ENCODE measurements at regions not wholly inside any gene's neighbourhood (a gene's known extent, or its start where the extent isn't known, plus 50 kb on each side); places are given as distances from the start of the nearest gene placed in this dataset.

DNA sequence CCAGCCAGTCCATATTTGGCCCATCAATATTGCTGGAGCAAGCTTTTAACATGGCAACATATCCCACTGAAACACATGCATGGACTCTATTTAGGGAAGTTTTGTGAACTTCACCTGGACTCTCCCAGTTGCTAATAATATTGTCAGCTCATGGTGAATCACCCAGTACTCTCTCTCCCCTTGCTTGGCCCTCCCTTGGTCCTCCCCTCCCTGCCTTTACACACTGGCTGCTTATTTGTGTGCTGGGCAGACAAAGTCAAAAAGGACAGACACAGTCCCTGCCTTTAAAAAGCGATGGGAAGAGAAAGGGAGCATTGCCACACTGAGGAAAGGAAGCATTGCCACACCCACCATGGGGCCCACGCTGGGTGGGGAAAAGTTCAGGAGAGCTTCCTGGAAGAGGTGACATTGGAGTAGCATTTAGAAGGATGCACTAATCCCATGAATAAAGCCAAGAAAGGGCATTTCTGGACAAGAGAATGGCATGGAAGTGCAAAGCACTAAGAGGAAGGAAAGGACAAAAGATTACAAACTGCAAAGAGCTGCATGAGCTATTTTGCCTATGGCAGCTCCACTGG lies 143.4 kb upstream of the EXOC2 start:
- no peak for ATAC-seq
- ChIA-PET POLR2A (no interaction called here), SMC1A (ENCODE audit: uncharacterized antibody, unreplicated experiment) (interaction anchor here (0.8 kb wide), 1 partner anchor 8 kb away, joined by 3 read pairs; no protein-coding TSS in a partner anchor), CTCF (interaction anchor here (0.6 kb wide), 1 partner anchor 14 kb away, joined by 3 read pairs; no protein-coding TSS in a partner anchor), RAD21 (ENCODE audit: unreplicated experiment) (no interaction called here)
- Histone ChIP-seq H3K4me1 (ENCODE audit: control insufficient read depth, insufficient read depth, low read length) (no peaks in the 10 kb centered on the region), H3K36me3 (ENCODE audit: control insufficient read depth in 2 of 2, insufficient read depth in 2 of 2, low read length in 1 of 2) (no peaks in the 10 kb centered on the region), H3K9ac (ENCODE audit: control insufficient read depth, insufficient read depth, low read length) (no peak overlapping the region), H4K20me1 (ENCODE audit: control insufficient read depth, insufficient read depth) (no peaks in the 10 kb centered on the region), H2AFZ (ENCODE audit: control insufficient read depth, low read depth, low read length) (no peak overlapping the region), H3K9me3 (replicated peaks; ENCODE audit: control insufficient read depth, insufficient read depth, low read length) (no peaks in the 10 kb centered on the region; the same call in none of the 3 replicates), H3K27ac (ENCODE audit: control insufficient read depth, insufficient read depth) (no peak overlapping the region), H3K4me3 (no peak overlapping the region), H3K27me3 (replicated peaks in 1 of 2; ENCODE audit: control insufficient read depth in 2 of 2, insufficient read depth in 2 of 2, low read length in 1 of 2) (no peaks in the 10 kb centered on the region), H3K79me2 (ENCODE audit: control insufficient read depth, insufficient read depth, low read length) (no peaks in the 10 kb centered on the region), H3K4me2 (ENCODE audit: control insufficient read depth, insufficient read depth) (no peak overlapping the region)
- intact Hi-C loops (cut with micrococcal nuclease; ENCODE audit: unreplicated experiment) (no loop called here), in situ Hi-C loops (cut with MboI) (no loop called here)
- no peak for DNase-seq (ENCODE audit: low read depth, low spot score)
- 22% methylated on average over 2 of the region's 2 CpGs for WGBS (ENCODE audit: insufficient coverage, insufficient replicate concordance, low lambda C conversion rate, missing lambda C conversion rate)
- BruUV-seq (replicated peaks), result no TSS peak
- FAIRE-seq, result no peak
- no peak for TF ChIP-seq DPF2 (IDR thresholded peaks at IDR 0.05)
- no peak for TF ChIP-seq POLR2AphosphoS5 (IDR thresholded peaks at IDR 0.05; ENCODE audit: low read length)
- TF ChIP-seq CHD1 (IDR thresholded peaks at IDR 0.05; ENCODE audit: low read depth, low read length), result no peak
- TF ChIP-seq EP300 (IDR thresholded peaks at IDR 0.05; ENCODE audit: borderline replicate concordance in 1 of 2, control insufficient read depth in 1 of 2, low read depth in 2 of 2, low read length in 2 of 2), result no peak
- no peak for TF ChIP-seq ZNF384 (IDR thresholded peaks at IDR 0.05; ENCODE audit: borderline replicate concordance, low read depth, low read length)
- TF ChIP-seq PAX5 (IDR thresholded peaks at IDR 0.05; ENCODE audit: borderline replicate concordance, low read depth, low read length), result no peak
- no peak for TF ChIP-seq MEF2B (IDR thresholded peaks at IDR 0.05; ENCODE audit: partially characterized antibody, poor library complexity, severe bottlenecking)
- TF ChIP-seq NR2C1 (IDR thresholded peaks at IDR 0.05), result no peak
- TF ChIP-seq TCF12 (IDR thresholded peaks at IDR 0.05; ENCODE audit: low read depth, low read length), result no peak
- TF ChIP-seq ZZZ3 (IDR thresholded peaks at IDR 0.05; ENCODE audit: control insufficient read depth, insufficient read length, low read depth), result no peak
- TF ChIP-seq STAT3 (IDR thresholded peaks at IDR 0.05; ENCODE audit: low read depth, low read length), result no peak
- TF ChIP-seq ZBED1 (IDR thresholded peaks at IDR 0.05; ENCODE audit: borderline replicate concordance), result no peak
- no peak for TF ChIP-seq MTA3 (IDR thresholded peaks at IDR 0.05; ENCODE audit: borderline replicate concordance, low read length)
- TF ChIP-seq NRF1 (conservative IDR thresholded peaks at IDR 0.05; ENCODE audit: low read depth, low read length), result no peak
- TF ChIP-seq, protein P1, sequence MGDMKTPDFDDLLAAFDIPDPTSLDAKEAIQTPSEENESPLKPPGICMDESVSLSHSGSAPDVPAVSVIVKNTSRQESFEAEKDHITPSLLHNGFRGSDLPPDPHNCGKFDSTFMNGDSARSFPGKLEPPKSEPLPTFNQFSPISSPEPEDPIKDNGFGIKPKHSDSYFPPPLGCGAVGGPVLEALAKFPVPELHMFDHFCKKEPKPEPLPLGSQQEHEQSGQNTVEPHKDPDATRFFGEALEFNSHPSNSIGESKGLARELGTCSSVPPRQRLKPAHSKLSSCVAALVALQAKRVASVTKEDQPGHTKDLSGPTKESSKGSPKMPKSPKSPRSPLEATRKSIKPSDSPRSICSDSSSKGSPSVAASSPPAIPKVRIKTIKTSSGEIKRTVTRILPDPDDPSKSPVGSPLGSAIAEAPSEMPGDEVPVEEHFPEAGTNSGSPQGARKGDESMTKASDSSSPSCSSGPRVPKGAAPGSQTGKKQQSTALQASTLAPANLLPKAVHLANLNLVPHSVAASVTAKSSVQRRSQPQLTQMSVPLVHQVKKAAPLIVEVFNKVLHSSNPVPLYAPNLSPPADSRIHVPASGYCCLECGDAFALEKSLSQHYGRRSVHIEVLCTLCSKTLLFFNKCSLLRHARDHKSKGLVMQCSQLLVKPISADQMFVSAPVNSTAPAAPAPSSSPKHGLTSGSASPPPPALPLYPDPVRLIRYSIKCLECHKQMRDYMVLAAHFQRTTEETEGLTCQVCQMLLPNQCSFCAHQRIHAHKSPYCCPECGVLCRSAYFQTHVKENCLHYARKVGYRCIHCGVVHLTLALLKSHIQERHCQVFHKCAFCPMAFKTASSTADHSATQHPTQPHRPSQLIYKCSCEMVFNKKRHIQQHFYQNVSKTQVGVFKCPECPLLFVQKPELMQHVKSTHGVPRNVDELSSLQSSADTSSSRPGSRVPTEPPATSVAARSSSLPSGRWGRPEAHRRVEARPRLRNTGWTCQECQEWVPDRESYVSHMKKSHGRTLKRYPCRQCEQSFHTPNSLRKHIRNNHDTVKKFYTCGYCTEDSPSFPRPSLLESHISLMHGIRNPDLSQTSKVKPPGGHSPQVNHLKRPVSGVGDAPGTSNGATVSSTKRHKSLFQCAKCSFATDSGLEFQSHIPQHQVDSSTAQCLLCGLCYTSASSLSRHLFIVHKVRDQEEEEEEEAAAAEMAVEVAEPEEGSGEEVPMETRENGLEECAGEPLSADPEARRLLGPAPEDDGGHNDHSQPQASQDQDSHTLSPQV (IDR thresholded peaks at IDR 0.05), result no peak
- TF ChIP-seq SUPT20H (IDR thresholded peaks at IDR 0.05; ENCODE audit: borderline replicate concordance, control insufficient read depth, low read depth, low read length), result no peak
- TF ChIP-seq SIX5 (IDR thresholded peaks at IDR 0.05; ENCODE audit: low read depth, low read length, severe bottlenecking), result no peak
- no peak for TF ChIP-seq SREBF2 (IDR thresholded peaks at IDR 0.05; ENCODE audit: low read length)
- TF ChIP-seq, protein P2, sequence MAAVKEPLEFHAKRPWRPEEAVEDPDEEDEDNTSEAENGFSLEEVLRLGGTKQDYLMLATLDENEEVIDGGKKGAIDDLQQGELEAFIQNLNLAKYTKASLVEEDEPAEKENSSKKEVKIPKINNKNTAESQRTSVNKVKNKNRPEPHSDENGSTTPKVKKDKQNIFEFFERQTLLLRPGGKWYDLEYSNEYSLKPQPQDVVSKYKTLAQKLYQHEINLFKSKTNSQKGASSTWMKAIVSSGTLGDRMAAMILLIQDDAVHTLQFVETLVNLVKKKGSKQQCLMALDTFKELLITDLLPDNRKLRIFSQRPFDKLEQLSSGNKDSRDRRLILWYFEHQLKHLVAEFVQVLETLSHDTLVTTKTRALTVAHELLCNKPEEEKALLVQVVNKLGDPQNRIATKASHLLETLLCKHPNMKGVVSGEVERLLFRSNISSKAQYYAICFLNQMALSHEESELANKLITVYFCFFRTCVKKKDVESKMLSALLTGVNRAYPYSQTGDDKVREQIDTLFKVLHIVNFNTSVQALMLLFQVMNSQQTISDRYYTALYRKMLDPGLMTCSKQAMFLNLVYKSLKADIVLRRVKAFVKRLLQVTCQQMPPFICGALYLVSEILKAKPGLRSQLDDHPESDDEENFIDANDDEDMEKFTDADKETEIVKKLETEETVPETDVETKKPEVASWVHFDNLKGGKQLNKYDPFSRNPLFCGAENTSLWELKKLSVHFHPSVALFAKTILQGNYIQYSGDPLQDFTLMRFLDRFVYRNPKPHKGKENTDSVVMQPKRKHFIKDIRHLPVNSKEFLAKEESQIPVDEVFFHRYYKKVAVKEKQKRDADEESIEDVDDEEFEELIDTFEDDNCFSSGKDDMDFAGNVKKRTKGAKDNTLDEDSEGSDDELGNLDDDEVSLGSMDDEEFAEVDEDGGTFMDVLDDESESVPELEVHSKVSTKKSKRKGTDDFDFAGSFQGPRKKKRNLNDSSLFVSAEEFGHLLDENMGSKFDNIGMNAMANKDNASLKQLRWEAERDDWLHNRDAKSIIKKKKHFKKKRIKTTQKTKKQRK (IDR thresholded peaks at IDR 0.05; ENCODE audit: low read depth, low read length), result no peak

Data from GM12878 (cell line).